ENCODE measurements at regions not wholly inside any gene's neighbourhood (a gene's known extent, or its start where the extent isn't known, plus 50 kb on each side); places are given as distances from the start of the nearest gene placed in this dataset.
"Not testable (repeated sequence)": the region's sequence is repeated elsewhere in the genome, so short reads cannot be mapped to it uniquely, and the experiment has no call there.

- no peaks in the 10 kb centered on the region for H3K36me3 ChIP-seq
- H3K27me3 ChIP-seq: no peaks in the 10 kb centered on the region
- no peak overlapping the region for H3K27ac ChIP-seq
- TF ChIP-seq CTCF (IDR thresholded peaks at IDR 0.05): no peak
- no peak overlapping the region for H3K4me3 ChIP-seq (ENCODE audit: low read depth in 1 of 2, low read length in 1 of 2)
- H3K9me3 ChIP-seq: no peaks in the 10 kb centered on the region
- no peaks in the 10 kb centered on the region for H3K4me1 ChIP-seq (ENCODE audit: control insufficient read depth in 1 of 2, insufficient read depth in 1 of 2, low read depth in 1 of 2, low read length in 1 of 2)
Observed at GRCh38 chr18:67455890-67456501, 60.5 kb downstream of the DSEL start.

GRCh38 chr18:67453901-67454300 is 62.6 kb downstream of the DSEL start:
- Histone ChIP-seq H3K27me3 (no peaks in the 10 kb centered on the region), H3K27ac (no peak overlapping the region), H3K9me3 (no peaks in the 10 kb centered on the region), H3K4me1 (ENCODE audit: control insufficient read depth in 1 of 2, insufficient read depth in 1 of 2, low read depth in 1 of 2, low read length in 1 of 2) (no peaks in the 10 kb centered on the region), H3K4me3 (ENCODE audit: low read depth in 1 of 2, low read length in 1 of 2) (no peak overlapping the region), H3K36me3 (no peaks in the 10 kb centered on the region)
- TF ChIP-seq CTCF (IDR thresholded peaks at IDR 0.05): no peak

- no peaks in the 10 kb centered on the region for H3K36me3 ChIP-seq
Observed at GRCh38 chr18:67451960-67452359, 64.6 kb downstream of the DSEL start.

DNA sequence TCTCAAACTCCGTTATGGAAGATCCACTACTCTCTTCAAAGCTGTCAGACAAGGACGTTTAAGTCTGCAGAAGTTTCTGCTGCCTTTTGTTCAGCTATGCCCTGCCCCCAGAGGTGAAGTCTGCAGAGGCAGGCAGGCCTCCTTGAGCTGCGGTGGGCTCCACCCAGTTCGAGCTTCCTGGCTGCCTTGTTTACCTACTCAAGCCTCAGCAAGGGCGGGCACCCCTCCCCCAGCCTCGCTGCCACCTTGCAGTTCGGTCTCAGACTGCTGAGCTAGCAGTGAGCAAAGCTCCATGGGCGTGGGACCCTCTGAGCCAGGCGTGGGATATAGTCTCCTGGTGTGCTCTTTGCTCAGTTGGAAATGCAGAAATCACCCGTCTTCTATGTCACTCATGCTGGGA is 65.4 kb downstream of the DSEL start:
- not testable (repeated sequence) for H3K27ac ChIP-seq; H3K36me3 ChIP-seq; H3K4me3 ChIP-seq (ENCODE audit: low read depth in 1 of 2, low read length in 1 of 2); H3K4me1 ChIP-seq (ENCODE audit: control insufficient read depth in 1 of 2, insufficient read depth in 1 of 2, low read depth in 1 of 2, low read length in 1 of 2); H3K27me3 ChIP-seq; H3K9me3 ChIP-seq

More at GRCh38 chr18:67451960-67452359, 64.6 kb downstream of the DSEL start:
- Histone ChIP-seq H3K27ac (no peak overlapping the region), H3K27me3 (no peaks in the 10 kb centered on the region), H3K4me3 (ENCODE audit: low read depth in 1 of 2, low read length in 1 of 2) (no peak overlapping the region), H3K4me1 (ENCODE audit: control insufficient read depth in 1 of 2, insufficient read depth in 1 of 2, low read depth in 1 of 2, low read length in 1 of 2) (no peaks in the 10 kb centered on the region), H3K9me3 (no peaks in the 10 kb centered on the region)
- TF ChIP-seq CTCF (IDR thresholded peaks at IDR 0.05): no peak

GRCh38 chr18:67433971-67434370 is 82.5 kb downstream of the DSEL start:
- Histone ChIP-seq H3K27me3 (no peaks in the 10 kb centered on the region), H3K27ac (no peak overlapping the region), H3K4me3 (ENCODE audit: low read depth in 1 of 2, low read length in 1 of 2) (no peak overlapping the region), H3K9me3 (no peaks in the 10 kb centered on the region), H3K36me3 (no peaks in the 10 kb centered on the region), H3K4me1 (ENCODE audit: control insufficient read depth in 1 of 2, insufficient read depth in 1 of 2, low read depth in 1 of 2, low read length in 1 of 2) (no peaks in the 10 kb centered on the region)
- TF ChIP-seq CTCF (IDR thresholded peaks at IDR 0.05): no peak

DNA sequence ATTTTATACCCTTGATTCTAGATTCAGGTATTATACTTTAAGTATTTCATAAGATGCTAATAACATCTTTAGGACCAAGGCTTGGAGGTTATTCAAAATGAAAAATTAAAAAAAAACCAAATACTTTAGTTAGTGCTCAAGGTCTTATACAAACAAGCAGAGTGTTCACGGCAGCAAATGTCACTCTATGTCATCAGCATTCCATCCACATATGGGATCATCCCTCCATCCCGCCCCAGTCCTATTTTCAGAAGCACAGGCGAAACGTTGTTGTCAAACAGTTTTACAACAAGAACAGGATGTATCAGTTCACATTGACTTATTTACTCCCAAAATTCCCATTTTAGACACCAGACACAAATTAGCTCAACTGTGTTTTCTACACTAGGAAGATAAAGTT is 83.7 kb downstream of the DSEL start:
- H3K4me1 ChIP-seq (ENCODE audit: control insufficient read depth in 1 of 2, insufficient read depth in 1 of 2, low read depth in 1 of 2, low read length in 1 of 2): no peaks in the 10 kb centered on the region
- H3K4me3 ChIP-seq (ENCODE audit: low read depth in 1 of 2, low read length in 1 of 2): no peak overlapping the region
- no peak for TF ChIP-seq CTCF (IDR thresholded peaks at IDR 0.05)
- H3K27me3 ChIP-seq: no peaks in the 10 kb centered on the region
- no peaks in the 10 kb centered on the region for H3K36me3 ChIP-seq
- H3K27ac ChIP-seq: no peak overlapping the region
- H3K9me3 ChIP-seq: no peaks in the 10 kb centered on the region

All from neutrophil (primary cell).